ENCODE measurements at regions not wholly inside any gene's neighbourhood (a gene's known extent, or its start where the extent isn't known, plus 50 kb on each side); places are given as distances from the start of the nearest gene placed in this dataset.

GRCh38 chr13:106635616-106636015 is 67.7 kb upstream of the ARGLU1 start:
- no peak for DNase-seq (ENCODE audit: low read depth in 2 of 2)

DNA sequence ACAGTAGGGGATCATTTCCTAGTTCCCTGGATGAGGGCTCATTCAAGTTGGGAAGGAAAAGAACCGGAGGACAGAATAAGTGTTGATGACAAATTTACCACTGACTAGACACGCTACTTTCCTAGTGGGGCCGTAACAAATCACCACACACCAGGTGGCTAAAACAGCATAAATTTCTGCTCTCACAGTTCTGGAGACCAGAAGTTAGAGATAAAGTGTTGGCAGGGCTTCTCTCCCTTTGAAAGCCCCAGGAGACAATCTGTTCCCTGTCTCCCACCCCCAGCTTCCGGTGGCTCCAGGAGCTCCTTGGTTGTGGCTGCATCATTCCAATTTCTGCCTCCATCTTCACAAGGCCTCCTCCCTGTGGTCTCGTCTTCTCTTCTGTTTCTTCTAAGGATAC is 65.4 kb upstream of the ARGLU1 start:
- DNase-seq (ENCODE audit: low read depth in 2 of 2) = no peak

DNA sequence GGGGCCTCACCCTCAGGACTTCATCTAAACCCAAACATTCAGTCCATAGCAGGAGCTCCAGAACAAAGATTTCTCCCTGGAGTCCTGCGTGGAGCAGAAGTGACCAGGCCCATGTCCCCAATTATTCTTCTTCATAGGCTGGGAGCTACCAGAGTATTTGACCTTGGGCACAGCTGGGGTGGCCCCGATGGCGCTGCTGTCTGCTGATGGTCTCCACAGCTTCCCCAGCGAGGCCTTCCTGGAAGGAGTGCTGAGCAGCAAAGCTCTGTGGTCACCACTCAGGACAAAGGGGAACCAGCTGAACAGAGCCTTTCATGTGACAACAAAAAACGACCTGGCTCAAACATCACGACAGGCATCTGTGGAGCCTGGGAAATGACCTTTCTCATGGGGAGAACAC is 62.7 kb upstream of the ARGLU1 start:
- no peak for DNase-seq (ENCODE audit: low read depth in 2 of 2)

DNA sequence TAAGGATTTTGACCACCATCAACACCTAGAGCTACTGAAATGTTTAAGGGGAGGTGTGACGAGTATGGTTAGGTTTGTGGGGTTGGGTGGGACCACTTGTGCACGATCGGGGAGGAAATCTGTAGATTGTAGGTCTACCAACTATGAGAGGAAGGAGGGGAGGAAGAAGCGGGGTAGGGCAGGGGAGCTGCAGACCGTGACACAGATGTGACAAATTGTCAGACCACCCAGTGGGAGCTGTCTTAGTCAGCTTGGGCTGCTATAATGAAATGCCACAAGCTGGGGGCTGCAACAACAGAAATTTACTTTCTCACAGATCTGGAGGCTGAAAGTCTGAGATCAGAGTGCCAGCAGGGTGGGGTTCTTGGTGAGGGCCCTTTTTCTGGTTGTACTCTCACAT is 62.2 kb upstream of the ARGLU1 start:
- DNase-seq (ENCODE audit: low read depth in 2 of 2) = no peak

DNA sequence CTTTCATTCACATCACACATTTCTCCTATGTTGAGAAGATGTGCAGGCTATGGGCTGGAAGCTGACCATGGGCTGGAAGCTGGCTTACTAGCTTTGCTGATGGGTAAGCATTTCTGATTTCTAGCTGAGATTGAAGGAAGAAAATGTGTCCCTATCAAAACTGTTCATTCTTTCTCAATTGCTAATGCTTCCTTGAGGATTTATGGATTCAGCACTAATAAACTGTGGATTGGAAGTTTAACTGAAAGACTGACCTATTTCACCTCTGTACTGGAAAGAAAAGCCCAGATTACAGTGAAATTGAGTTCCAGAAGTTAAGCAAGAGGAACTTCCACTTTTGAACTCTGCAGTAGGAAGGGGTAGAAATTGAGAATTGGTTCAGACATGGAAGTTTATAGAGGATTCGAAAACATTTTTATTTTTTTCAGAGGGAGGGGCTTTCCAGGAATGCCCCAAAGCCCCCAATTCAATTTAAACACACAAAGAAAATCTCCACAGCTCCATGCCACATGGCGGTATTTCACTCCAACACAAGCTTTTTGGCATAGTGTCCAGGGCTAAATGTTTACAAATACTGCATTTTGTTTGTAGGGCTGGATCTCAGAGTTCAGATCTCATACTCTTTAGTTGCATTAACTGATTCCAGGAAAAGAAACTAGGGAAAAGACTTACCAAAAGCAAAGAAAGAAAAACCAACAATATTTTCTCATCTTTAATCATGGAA is 61.2 kb upstream of the ARGLU1 start:
- DNase-seq (ENCODE audit: low read depth in 2 of 2) = no peak

DNA sequence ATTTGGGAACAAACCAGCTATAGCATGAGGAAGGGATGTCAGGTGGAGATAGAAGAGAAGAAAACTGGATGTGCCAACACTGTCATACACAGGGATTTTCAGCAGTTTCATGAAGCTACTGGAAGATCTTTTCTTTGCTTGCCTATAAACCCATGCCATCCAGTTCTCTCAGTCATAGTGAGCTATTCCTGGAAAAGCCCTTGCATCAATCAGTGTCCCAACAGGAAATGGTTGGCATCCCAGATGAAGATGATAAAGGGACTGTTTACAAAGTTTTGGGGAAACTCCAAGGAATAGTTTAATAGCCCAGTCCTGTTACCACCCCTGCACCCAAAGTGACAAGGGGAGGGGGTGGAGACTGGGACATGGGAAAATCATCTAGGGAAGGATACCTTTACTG is 58.5 kb upstream of the ARGLU1 start:
- no peak for DNase-seq (ENCODE audit: low read depth in 2 of 2)

GRCh38 chr13:106625578-106625977 is 57.6 kb upstream of the ARGLU1 start:
- DNase-seq (ENCODE audit: low read depth in 2 of 2) = no peak

GRCh38 chr13:106623799-106624460 is 56.0 kb upstream of the ARGLU1 start:
- DNase-seq (ENCODE audit: low read depth in 2 of 2) = peak; percentile 1 to 19

DNA sequence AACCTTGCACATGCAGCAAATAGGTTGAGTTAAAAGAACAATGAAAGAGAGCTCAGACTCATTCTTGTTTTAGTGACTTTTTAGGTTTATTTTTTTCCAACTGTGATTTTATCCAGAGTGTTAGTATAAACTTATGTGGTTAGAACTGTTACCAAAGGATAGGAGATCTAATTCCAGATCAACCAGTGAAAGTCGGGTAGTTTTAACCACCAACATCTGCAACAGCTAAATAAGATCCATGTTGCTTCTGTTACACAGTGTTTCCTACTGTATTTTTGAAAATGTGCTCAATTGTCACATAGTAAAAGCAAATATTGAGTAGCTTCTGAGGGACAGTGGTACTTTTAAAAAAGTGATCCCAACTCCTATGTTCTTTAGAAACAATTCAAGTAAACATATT is 53.9 kb upstream of the ARGLU1 start:
- DNase-seq (ENCODE audit: low read depth in 2 of 2) = no peak

- DNase-seq (ENCODE audit: low read depth in 2 of 2) = peak; percentile 68 to 78
These were observed 52.0 kb upstream of the ARGLU1 start for GRCh38 chr13:106619688-106620555.

All from lung microvascular endothelial cell (primary cell).